H1 (cell line): ENCODE measurements at regions not wholly inside any gene's neighbourhood (a gene's known extent, or its start where the extent isn't known, plus 50 kb on each side); places are given as distances from the start of the nearest gene placed in this dataset.

Experiments
- GTF2F1 ChIP-seq: IDR thresholded peaks from 2 replicates; pipeline ENCODE4 v1.6.1; 2012; ENCODE audit warnings: low read depth, low read length, improper control_type of control experiment, borderline replicate concordance
- POLR2A ChIP-seq, 2 experiments: IDR thresholded peaks; 1 replicate in 1 of 2; 2 replicates in 1 of 2; pipeline ENCODE4 v1.6.1; 2011; ENCODE audit warnings: low read depth in 2 of 2, low read length in 2 of 2, mild to moderate bottlenecking in 2 of 2; ENCODE audit errors: control extremely low read depth in 1 of 2
- TAF1 ChIP-seq: IDR thresholded peaks from 2 replicates; pipeline ENCODE4 v1.6.1; 2011; ENCODE audit warnings: mild to moderate bottlenecking, low read depth, low read length

GRCh38 chr10:60466267-60467201 is 76.9 kb upstream of the ANK3 start (continued):
- TF ChIP-seq POLR2A (IDR thresholded peaks at IDR 0.05; ENCODE audit: control extremely low read depth in 1 of 2, low read depth in 2 of 2, low read length in 2 of 2): no peak
- no peak for TF ChIP-seq GTF2F1
- TF ChIP-seq TAF1: no peak
